Mesendoderm (in vitro differentiated cells): ENCODE measurements at regions not wholly inside any gene's neighbourhood (a gene's known extent, or its start where the extent isn't known, plus 50 kb on each side); places are given as distances from the start of the nearest gene placed in this dataset.
"Not testable (repeated sequence)": the region's sequence is repeated elsewhere in the genome, so short reads cannot be mapped to it uniquely, and the experiment has no call there.

ENCODE experiments used
- DNase-seq: peaks from one replicate; pipeline ENCODE4 v3.0.0; 2013
- H2AK5ac ChIP-seq: 2 replicates; pipeline ENCODE4 v1.6.1; 2013; ENCODE audit warnings: low read length, inconsistent platforms
- H2BK120ac ChIP-seq: 2 replicates; pipeline ENCODE4 v1.6.1; 2013; ENCODE audit warnings: low read depth, mild to moderate bottlenecking, low read length, moderate library complexity, mixed read lengths
- H2BK15ac ChIP-seq: replicated peaks from 2 replicates; pipeline ENCODE4 v1.6.1; 2013; ENCODE audit warnings: low read depth, mild to moderate bottlenecking, moderate library complexity
- H2BK5ac ChIP-seq: 2 replicates; pipeline ENCODE4 v1.6.1; 2013; ENCODE audit warnings: low read length, inconsistent platforms
- H3K18ac ChIP-seq: 2 replicates; pipeline ENCODE4 v1.6.1; 2013; ENCODE audit warnings: mild to moderate bottlenecking, low read length, mixed read lengths
- H3K23ac ChIP-seq: one replicate; pipeline ENCODE4 v1.6.1; 2013; ENCODE audit warnings: low read length
- H3K27ac ChIP-seq: 2 replicates; pipeline ENCODE4 v1.5.1; 2013; ENCODE audit warnings: low read depth, mild to moderate bottlenecking, inconsistent platforms, low read length, moderate library complexity
- H3K27me3 ChIP-seq: 2 replicates; pipeline ENCODE4 v1.6.1; 2013; ENCODE audit warnings: low read length, control low read depth, mild to moderate bottlenecking, inconsistent platforms; ENCODE audit not compliant: insufficient read depth, poor library complexity
- H3K36me3 ChIP-seq: 2 replicates; pipeline ENCODE4 v1.6.1; 2013; ENCODE audit warnings: low read length, inconsistent platforms; ENCODE audit not compliant: control insufficient read depth, insufficient read depth
- H3K4ac ChIP-seq: one replicate; pipeline ENCODE4 v1.6.1; 2013; ENCODE audit warnings: low read depth, mild to moderate bottlenecking, low read length, moderate library complexity
- H3K4me1 ChIP-seq: 2 replicates; pipeline ENCODE4 v1.6.1; 2013; ENCODE audit warnings: low read depth, low read length, inconsistent platforms; ENCODE audit not compliant: control insufficient read depth
- H3K4me2 ChIP-seq: 2 replicates; pipeline ENCODE4 v1.6.1; 2013; ENCODE audit warnings: low read length
- H3K4me3 ChIP-seq: 2 replicates; pipeline ENCODE4 v1.5.1; 2013; ENCODE audit warnings: mild to moderate bottlenecking, low read length
- H3K56ac ChIP-seq: one replicate; pipeline ENCODE4 v1.6.1; 2013; ENCODE audit warnings: low read length
- H3K79me1 ChIP-seq: 2 replicates; pipeline ENCODE4 v1.6.1; 2013; ENCODE audit warnings: low read length, inconsistent platforms
- H3K79me2 ChIP-seq: 2 replicates; pipeline ENCODE4 v1.6.1; 2013; ENCODE audit warnings: mild to moderate bottlenecking, low read length; ENCODE audit not compliant: control insufficient read depth, insufficient read depth
- H3K9ac ChIP-seq: 2 replicates; pipeline ENCODE4 v1.6.1; 2013; ENCODE audit warnings: low read length, inconsistent platforms
- H4K5ac ChIP-seq: one replicate; pipeline ENCODE4 v1.6.1; 2013; ENCODE audit warnings: low read length
- H4K8ac ChIP-seq: one replicate; pipeline ENCODE4 v1.6.1; 2013; ENCODE audit warnings: low read depth, mild to moderate bottlenecking, control low read depth, low read length, moderate library complexity
- WGBS: extraction: QIAGEN DNeasy Blood & Tissue Kit; methylation state at CpG from one replicate; pipeline ENCODE4 v1.1.7; 2013; ENCODE audit warnings: low lambda C conversion rate, missing lambda C conversion rate; ENCODE audit not compliant: insufficient coverage; ENCODE audit errors: extremely low coverage; 5-methylcytosine and 5-hydroxymethylcytosine counted together

GRCh38 chr9:28464481-28465216 is 891.4 kb upstream of the C9orf72 start:
- Histone ChIP-seq H3K27me3 (no peaks in the 10 kb centered on the region), H2BK120ac (no peak overlapping the region), H3K36me3 (no peaks in the 10 kb centered on the region), H3K23ac (no peak overlapping the region), H3K18ac (no peak overlapping the region), H3K4me2 (no peak overlapping the region), H4K5ac (no peak overlapping the region), H3K9ac (no peak overlapping the region), H3K4me1 (no peaks in the 10 kb centered on the region), H2BK5ac (no peak overlapping the region), H2BK15ac (no peak overlapping the region), H3K79me1 (no peaks in the 10 kb centered on the region), H4K8ac (no peak overlapping the region), H3K56ac (no peak overlapping the region), H3K4ac (no peak overlapping the region), H3K79me2 (no peaks in the 10 kb centered on the region), H2AK5ac (no peak overlapping the region), H3K27ac (no peak overlapping the region), H3K4me3 (no peak overlapping the region)
- WGBS: no CpG with 5 or more reads among the region's 8 CpGs
- DNase-seq: no peak

GRCh38 chr9:28471261-28471660 is 898.0 kb upstream of the C9orf72 start:
- WGBS: no CpG with 5 or more reads among the region's 2 CpGs
- no peaks in the 10 kb centered on the region for H3K27me3 ChIP-seq
- DNase-seq: no peak
- H2BK15ac ChIP-seq: no peak overlapping the region
- H3K56ac ChIP-seq: no peak overlapping the region
- no peaks in the 10 kb centered on the region for H3K4me1 ChIP-seq
- H3K9ac ChIP-seq: no peak overlapping the region
- H3K27ac ChIP-seq: no peak overlapping the region
- no peak overlapping the region for H4K8ac ChIP-seq
- H4K5ac ChIP-seq: no peak overlapping the region
- H3K4ac ChIP-seq: no peak overlapping the region
- H3K23ac ChIP-seq: no peak overlapping the region
- no peak overlapping the region for H2AK5ac ChIP-seq
- no peak overlapping the region for H2BK120ac ChIP-seq
- H3K4me3 ChIP-seq: no peak overlapping the region
- no peaks in the 10 kb centered on the region for H3K79me1 ChIP-seq
- no peak overlapping the region for H2BK5ac ChIP-seq
- no peaks in the 10 kb centered on the region for H3K36me3 ChIP-seq
- no peak overlapping the region for H3K18ac ChIP-seq
- H3K79me2 ChIP-seq: no peaks in the 10 kb centered on the region
- no peak overlapping the region for H3K4me2 ChIP-seq

GRCh38 chr9:28487561-28487960 is 914.3 kb upstream of the C9orf72 start:
- H3K27me3 ChIP-seq: no peaks in the 10 kb centered on the region
- WGBS: no CpG with 5 or more reads among the region's 1 CpG

GRCh38 chr9:28491121-28491520 is 917.8 kb upstream of the C9orf72 start:
- no peaks in the 10 kb centered on the region for H3K36me3 ChIP-seq
- H3K4me2 ChIP-seq: no peak overlapping the region
- no peak overlapping the region for H3K4me3 ChIP-seq
- DNase-seq: no peak
- no peak overlapping the region for H4K5ac ChIP-seq
- H3K27ac ChIP-seq: no peak overlapping the region
- no peak overlapping the region for H2BK120ac ChIP-seq
- H3K79me2 ChIP-seq: no peaks in the 10 kb centered on the region
- H3K18ac ChIP-seq: no peak overlapping the region
- H3K79me1 ChIP-seq: no peaks in the 10 kb centered on the region
- H3K27me3 ChIP-seq: no peaks in the 10 kb centered on the region
- no peak overlapping the region for H4K8ac ChIP-seq
- no peaks in the 10 kb centered on the region for H3K4me1 ChIP-seq
- H3K9ac ChIP-seq: no peak overlapping the region
- H3K56ac ChIP-seq: no peak overlapping the region
- H3K4ac ChIP-seq: no peak overlapping the region
- no peak overlapping the region for H2BK5ac ChIP-seq
- H2AK5ac ChIP-seq: no peak overlapping the region
- no peak overlapping the region for H2BK15ac ChIP-seq
- H3K23ac ChIP-seq: no peak overlapping the region

More at GRCh38 chr9:28487561-28487960, 914.3 kb upstream of the C9orf72 start:
- Histone ChIP-seq H4K5ac (no peak overlapping the region), H3K79me1 (no peaks in the 10 kb centered on the region), H2BK120ac (no peak overlapping the region), H3K36me3 (no peaks in the 10 kb centered on the region), H4K8ac (no peak overlapping the region), H3K56ac (no peak overlapping the region), H2AK5ac (no peak overlapping the region), H3K18ac (no peak overlapping the region), H3K4me2 (no peak overlapping the region), H2BK15ac (no peak overlapping the region), H2BK5ac (no peak overlapping the region), H3K4ac (no peak overlapping the region), H3K9ac (no peak overlapping the region), H3K27ac (no peak overlapping the region), H3K23ac (no peak overlapping the region), H3K4me1 (no peaks in the 10 kb centered on the region), H3K4me3 (no peak overlapping the region), H3K79me2 (no peaks in the 10 kb centered on the region)
- DNase-seq: no peak

- not testable (repeated sequence) for H3K27me3 ChIP-seq, H3K4me2 ChIP-seq, H4K8ac ChIP-seq, H2BK15ac ChIP-seq, H3K4me3 ChIP-seq, H3K27ac ChIP-seq, H3K56ac ChIP-seq, H3K23ac ChIP-seq, H2BK5ac ChIP-seq, H3K9ac ChIP-seq, DNase-seq, H2AK5ac ChIP-seq, H3K79me1 ChIP-seq, H4K5ac ChIP-seq, H3K79me2 ChIP-seq, H3K36me3 ChIP-seq, H3K4me1 ChIP-seq, H3K18ac ChIP-seq, H3K4ac ChIP-seq, H2BK120ac ChIP-seq
- no CpG with 5 or more reads among the region's 10 CpGs for WGBS
These were observed 924.9 kb upstream of the C9orf72 start for GRCh38 chr9:28498168-28498567.

- no peak overlapping the region for H3K23ac ChIP-seq
- no peak overlapping the region for H3K4me2 ChIP-seq
- H3K4ac ChIP-seq: no peak overlapping the region
- H3K4me3 ChIP-seq: no peak overlapping the region
- no peak overlapping the region for H2BK120ac ChIP-seq
- H3K9ac ChIP-seq: no peak overlapping the region
- DNase-seq: no peak
- H3K18ac ChIP-seq: no peak overlapping the region
- H2AK5ac ChIP-seq: no peak overlapping the region
- H3K79me1 ChIP-seq: no peaks in the 10 kb centered on the region
- H4K8ac ChIP-seq: no peak overlapping the region
- no peak overlapping the region for H2BK15ac ChIP-seq
- no peaks in the 10 kb centered on the region for H3K79me2 ChIP-seq
- H4K5ac ChIP-seq: no peak overlapping the region
- H3K27ac ChIP-seq: no peak overlapping the region
- no peak overlapping the region for H2BK5ac ChIP-seq
- no peak overlapping the region for H3K56ac ChIP-seq
- H3K36me3 ChIP-seq: no peaks in the 10 kb centered on the region
- H3K4me1 ChIP-seq: no peaks in the 10 kb centered on the region
- H3K27me3 ChIP-seq: no peaks in the 10 kb centered on the region
- WGBS: no CpG with 5 or more reads among the region's 3 CpGs
These were observed 928.9 kb upstream of the C9orf72 start for GRCh38 chr9:28502189-28502588.
